Astrocyte of the spinal cord (primary cell): ENCODE measurements at regions not wholly inside any gene's neighbourhood (a gene's known extent, or its start where the extent isn't known, plus 50 kb on each side); places are given as distances from the start of the nearest gene placed in this dataset.

Experiments
- DNase-seq: peaks from one replicate; pipeline ENCODE4 v3.0.0; 2011; ENCODE audit warnings: low read depth, low spot score
- H3K4me3 ChIP-seq: 2 replicates; pipeline ENCODE4 v1.5.1; 2011; ENCODE audit warnings: low read depth, mild to moderate bottlenecking, low read length, moderate library complexity
- in situ Hi-C: cut with HindIII; loops from 2 replicates; pipeline ENCODE4 v1.10.0; 2017; ENCODE audit warnings: low sequenced_read_pairs
- TF ChIP-seq, protein P1 (sequence below): IDR thresholded peaks from 2 replicates; pipeline ENCODE4 v1.5.1; 2012; ENCODE audit warnings: low read depth, mild to moderate bottlenecking, low read length, inconsistent platforms

GRCh38 chr7:11895337-11895736 lies 63.3 kb upstream of the THSD7A start:
- TF ChIP-seq, protein P1, sequence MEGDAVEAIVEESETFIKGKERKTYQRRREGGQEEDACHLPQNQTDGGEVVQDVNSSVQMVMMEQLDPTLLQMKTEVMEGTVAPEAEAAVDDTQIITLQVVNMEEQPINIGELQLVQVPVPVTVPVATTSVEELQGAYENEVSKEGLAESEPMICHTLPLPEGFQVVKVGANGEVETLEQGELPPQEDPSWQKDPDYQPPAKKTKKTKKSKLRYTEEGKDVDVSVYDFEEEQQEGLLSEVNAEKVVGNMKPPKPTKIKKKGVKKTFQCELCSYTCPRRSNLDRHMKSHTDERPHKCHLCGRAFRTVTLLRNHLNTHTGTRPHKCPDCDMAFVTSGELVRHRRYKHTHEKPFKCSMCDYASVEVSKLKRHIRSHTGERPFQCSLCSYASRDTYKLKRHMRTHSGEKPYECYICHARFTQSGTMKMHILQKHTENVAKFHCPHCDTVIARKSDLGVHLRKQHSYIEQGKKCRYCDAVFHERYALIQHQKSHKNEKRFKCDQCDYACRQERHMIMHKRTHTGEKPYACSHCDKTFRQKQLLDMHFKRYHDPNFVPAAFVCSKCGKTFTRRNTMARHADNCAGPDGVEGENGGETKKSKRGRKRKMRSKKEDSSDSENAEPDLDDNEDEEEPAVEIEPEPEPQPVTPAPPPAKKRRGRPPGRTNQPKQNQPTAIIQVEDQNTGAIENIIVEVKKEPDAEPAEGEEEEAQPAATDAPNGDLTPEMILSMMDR: no peak
- H3K4me3 ChIP-seq: no peak overlapping the region
- DNase-seq: no peak
- in situ Hi-C loops: no loop called here

- in situ Hi-C loops: no loop called here
- no peak for DNase-seq
- no peak overlapping the region for H3K4me3 ChIP-seq
- TF ChIP-seq, protein P1: no peak
Observed at GRCh38 chr7:11896663-11897062, 64.7 kb upstream of the THSD7A start.

- H3K4me3 ChIP-seq: no peak overlapping the region
- TF ChIP-seq, protein P1: no peak
- DNase-seq: no peak
- in situ Hi-C loops: no loop called here
Observed at GRCh38 chr7:11899247-11899646, 67.2 kb upstream of the THSD7A start.

DNA sequence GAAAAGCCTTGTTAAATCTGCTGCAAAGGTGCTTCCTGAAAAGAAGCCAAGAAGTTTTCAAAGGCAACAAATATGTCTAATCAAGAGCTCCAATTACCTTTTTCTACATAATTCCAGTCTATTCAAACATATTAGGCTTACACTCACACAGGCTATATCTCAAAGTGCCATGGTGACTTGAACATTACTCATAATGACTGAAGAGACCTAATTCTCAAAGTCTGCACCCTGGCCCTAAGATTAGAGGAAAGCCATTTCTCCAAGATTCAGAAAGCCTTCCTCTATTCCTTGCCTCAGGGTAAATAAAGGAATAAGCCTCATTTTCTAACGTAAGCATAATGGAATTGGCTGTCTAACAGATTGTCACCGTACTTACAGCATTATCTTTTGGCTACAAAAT lies 78.3 kb upstream of the THSD7A start:
- DNase-seq: no peak
- no peak overlapping the region for H3K4me3 ChIP-seq
- in situ Hi-C loops: no loop called here
- TF ChIP-seq, protein P1: no peak

DNA sequence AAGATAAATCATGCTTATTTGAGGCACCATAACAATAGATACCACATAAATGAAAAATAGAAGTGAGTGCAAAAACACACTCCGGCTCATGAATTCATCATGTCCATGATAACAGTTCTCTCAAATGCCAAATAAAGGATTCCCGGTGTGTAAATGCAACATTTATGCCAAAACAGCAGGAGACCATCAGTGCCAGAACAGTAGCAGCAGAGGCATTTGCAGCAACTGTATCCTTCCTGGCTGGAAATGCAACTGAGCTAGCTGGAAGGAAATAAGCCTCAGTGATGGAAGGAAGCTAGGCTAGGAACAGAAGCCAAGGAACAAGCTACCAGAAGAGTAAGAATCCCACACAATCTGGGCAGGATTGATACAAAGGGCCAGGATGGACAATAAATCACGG lies 79.9 kb upstream of the THSD7A start:
- in situ Hi-C loops: no loop called here
- no peak for DNase-seq
- no peak overlapping the region for H3K4me3 ChIP-seq
- TF ChIP-seq, protein P1: no peak

- TF ChIP-seq, protein P1: no peak
- no peak overlapping the region for H3K4me3 ChIP-seq
- no peak for DNase-seq
- in situ Hi-C loops: no loop called here
Observed at GRCh38 chr7:11914645-11915044, 82.6 kb upstream of the THSD7A start.

DNA sequence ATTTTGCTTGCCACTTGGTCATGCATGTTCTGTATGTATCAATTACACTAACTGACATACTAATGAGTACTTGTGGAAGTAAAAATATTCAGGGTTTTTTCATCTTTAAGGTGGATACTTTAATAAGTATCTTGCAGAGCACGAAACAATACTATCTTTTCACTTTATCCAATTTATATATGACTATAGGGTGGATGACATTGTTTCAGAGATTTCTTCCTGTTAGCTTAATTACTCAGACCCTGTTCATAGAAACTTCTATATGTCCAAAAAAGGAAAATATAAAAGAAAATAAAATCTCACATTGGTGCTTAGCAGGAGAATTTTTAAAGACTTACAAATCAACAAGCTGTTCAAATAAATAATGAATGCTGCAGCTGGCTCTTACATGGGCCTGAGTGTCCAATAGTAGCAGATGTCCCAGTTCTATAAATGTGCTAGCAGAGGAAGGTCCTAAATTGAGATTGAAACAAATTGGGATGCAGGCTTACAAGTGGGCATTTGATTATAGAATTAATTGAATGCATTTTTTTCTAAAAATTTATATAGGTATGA lies 91.5 kb upstream of the THSD7A start:
- no peak overlapping the region for H3K4me3 ChIP-seq
- DNase-seq: no peak
- in situ Hi-C loops: no loop called here
- TF ChIP-seq, protein P1: no peak
